Inflammatory macrophage treated with lipopolysaccharide for 4 hours (primary cell): ENCODE measurements at regions not wholly inside any gene's neighbourhood (a gene's known extent, or its start where the extent isn't known, plus 50 kb on each side); places are given as distances from the start of the nearest gene placed in this dataset.
"Not testable (repeated sequence)": the region's sequence is repeated elsewhere in the genome, so short reads cannot be mapped to it uniquely, and the experiment has no call there.

Source experiments
- DNase-seq: peaks from one replicate; pipeline ENCODE4 v3.0.0-alpha.2; 2020

DNA sequence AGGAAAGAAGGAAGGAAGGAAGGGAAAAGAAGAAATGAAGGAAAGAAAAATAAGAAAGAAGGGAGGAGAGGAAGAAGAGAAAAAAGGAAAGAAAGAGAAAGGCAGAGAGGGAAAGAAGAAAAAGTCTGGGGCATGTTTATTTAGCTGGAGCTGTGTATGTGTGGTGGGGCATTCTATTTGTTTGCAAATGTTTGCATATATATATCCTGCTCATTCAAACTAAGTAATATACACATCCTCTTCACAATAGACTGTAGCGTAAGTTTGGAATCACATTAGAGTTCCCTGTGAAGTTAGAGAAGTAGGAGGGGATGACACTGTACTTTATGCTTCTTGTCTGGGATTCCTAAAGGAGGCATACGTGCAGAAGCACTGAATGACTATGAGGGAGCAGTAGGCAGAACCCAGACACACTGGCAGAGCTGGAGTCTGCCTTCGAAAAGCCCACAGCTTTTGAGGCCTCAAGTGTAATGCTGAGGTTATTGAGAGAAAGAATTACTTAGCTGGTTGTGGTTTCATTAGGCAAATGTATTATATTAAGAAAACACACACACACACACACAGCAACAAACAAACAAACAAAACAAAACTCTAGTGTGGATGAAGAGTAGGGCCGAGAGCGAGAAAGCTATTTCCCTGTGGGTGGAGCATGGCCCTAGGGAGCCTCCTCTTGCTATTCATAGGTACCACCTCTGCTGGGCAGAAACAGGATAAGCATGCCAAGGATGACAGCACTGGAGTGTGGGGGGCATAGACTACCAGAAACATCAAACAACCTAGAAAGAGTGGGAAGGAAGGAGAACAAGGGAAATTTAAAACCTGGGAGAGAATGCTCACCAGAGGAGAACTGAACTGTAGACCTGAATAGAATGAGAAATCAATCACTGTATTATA, 905.1 kb upstream of the NXPH2 start:
- no peak for DNase-seq

DNA sequence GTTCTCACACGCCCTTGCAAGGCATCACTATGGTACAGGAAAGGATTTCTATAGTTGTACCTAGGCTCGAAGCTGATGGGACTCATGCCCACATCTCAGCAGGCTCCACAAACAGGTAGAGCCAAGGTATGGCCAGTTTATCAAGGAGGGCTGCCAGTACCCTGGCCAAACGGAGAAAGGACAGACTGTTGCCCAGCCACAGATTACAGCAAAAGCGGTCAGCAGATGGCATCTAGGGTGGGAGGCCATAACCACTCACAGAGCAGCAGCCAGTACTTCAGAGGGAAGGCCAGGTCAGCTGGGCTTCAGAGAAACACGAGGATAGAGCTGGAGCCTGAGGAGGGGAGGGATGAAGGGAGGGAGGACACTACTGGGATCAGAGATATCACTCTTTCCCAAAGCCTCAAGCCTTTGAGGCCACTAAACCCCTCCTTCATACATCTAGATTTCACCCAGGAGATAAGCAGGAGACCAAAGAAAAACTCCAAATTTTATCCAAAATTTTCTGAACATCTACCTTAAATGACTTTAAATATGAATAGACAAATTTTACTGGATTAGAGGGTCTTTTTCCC, 904.2 kb upstream of the NXPH2 start:
- no peak for DNase-seq

DNA sequence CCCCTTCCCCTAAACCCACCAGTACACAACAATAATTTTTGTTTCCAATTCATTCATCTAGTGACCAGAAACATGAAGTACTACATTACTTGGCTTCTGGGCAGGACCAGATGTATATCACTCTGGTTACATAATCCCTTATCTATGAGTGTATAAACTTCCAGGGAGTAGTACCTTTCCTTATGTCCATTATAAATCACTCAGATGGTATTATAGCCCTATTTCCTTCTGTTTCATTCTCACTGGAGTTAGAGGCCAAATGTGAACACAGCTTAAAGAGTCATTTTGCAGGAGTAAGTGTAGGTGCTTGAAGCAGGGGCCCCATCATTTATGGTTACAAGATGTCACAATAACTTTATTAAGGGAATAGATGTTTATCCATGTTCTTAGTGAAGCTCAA, 894.4 kb upstream of the NXPH2 start:
- DNase-seq = no peak

DNA sequence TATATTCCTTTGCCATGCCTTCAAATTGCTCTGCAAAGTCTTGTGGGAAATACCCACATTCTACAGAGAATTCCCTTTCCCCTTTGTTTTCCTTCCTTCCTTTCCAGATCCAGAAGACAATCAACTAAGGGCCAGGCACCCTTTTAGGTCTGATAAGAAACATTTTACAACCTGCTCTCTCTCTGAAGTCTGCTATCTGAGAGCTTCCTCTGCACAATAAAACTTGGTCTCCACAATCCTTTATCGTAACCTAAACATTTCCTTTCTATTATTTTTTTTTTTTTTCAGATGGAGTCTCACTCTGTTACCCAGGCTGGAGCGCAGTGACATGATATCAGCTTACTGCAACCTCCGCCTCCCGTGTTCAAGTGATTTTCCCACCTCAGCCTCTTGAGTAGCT, 893.3 kb upstream of the NXPH2 start:
- DNase-seq = not testable (repeated sequence)

DNA sequence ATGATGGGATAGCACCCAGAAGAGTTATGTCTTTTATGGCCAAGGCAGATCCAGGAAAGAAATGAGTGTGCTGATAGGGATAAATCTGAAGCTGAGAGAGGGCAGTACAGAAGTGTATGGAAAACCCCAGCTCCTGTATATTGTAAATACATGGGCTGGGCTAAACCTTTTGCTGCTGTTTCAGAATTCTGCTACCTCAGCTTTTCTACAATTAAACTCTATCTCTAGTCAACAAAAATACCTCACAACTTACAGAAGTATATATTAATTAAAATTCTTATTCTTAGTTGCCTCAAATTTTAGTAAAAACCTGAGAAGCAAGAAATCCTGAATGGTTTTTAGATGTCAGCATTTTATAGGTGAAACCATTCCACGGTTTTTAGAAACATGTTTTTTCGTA, 889.5 kb upstream of the NXPH2 start:
- no peak for DNase-seq

DNA sequence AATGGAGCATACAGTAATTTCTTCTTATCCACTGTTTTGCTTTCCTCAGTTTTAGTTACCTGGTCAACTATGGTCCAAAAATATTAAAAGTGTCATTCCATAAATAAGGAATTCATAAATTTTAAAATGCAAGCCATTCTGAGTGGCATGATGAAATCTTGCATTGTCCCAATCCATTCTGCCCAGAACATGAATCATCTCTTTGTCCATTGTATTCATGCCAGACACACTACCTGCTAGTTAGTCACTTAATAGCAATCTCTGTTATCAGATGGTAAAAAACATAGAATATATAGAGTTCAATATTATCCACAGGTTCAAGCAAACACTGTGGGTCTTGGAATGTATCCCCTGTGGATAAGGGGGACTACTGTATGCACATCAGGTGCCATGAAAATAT, 872.2 kb upstream of the NXPH2 start:
- DNase-seq = no peak

DNA sequence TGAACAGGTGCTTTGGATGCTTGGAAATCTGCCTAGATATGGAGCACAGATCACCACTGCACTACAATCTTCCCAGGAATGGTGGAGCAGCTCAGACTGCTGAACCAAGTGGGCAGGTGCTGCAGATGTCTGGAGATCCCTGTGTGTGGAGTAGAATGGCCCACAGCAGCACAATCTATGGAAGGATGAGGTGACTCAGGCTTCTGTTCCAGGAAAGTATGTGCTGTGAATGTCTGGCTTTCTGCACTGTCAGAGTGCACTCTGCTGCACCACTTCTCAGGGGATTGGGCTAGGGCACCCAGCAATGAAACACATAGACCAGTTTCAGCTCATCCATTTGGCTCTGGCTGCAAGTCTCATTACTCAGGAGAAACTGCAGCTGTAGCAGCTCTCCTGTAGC, 865.4 kb upstream of the NXPH2 start:
- DNase-seq = no peak

DNA sequence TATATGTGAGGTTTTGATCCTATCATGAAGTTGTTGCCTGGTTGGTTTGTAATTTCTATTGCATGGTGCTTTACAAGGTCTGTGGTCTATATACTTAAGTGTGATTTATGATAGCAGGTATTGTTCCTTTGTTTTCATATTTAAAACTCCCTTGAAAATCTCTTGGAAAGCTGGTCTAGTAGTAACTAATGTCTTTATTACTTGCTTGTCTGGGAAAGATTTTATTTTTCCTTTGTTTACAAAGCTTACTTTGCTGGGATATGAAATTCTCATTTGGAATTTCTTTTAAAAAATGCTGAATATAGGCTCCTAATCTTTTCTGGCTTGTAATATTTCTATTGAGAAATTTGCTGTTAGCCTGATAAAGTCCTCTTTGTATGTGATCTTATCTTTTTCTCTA, 862.9 kb upstream of the NXPH2 start:
- DNase-seq = no peak

DNA sequence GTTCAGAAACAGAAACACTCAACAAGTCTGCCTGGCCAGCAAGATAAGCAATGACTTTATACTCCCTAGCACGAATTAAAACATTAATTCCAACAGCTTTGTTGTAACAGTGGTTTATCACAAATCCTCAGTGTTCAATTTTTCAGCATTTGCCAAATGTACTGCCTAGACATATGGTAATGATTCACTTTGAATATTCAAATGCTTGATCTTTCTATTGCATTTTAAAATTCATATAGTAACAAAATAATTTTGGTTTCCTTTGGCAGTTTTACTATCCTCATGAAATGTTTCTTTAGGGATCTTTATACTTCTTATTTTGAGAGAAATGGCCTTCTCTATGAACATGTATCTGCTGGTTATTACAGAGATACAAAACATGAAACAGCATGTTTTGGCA, 851.8 kb upstream of the NXPH2 start:
- no peak for DNase-seq

DNA sequence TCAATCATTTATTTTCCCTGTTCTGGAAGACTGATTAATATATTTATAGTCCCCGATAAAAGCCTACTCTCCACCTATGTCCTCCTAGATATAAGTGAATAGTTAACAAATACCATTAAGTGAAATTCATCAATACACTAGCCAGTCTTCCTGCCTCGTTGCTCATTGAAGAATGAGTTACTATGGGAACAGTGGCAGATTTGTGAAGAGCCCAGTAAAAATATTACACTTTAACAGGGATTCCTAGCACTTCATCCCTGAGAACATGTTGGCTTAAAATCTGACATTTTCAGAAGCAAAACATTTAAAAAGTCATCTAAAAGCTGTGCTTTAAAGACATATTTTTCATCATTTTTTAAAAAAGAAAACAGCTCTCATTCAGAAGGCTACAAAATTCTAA, 848.7 kb upstream of the NXPH2 start:
- DNase-seq = no peak

DNA sequence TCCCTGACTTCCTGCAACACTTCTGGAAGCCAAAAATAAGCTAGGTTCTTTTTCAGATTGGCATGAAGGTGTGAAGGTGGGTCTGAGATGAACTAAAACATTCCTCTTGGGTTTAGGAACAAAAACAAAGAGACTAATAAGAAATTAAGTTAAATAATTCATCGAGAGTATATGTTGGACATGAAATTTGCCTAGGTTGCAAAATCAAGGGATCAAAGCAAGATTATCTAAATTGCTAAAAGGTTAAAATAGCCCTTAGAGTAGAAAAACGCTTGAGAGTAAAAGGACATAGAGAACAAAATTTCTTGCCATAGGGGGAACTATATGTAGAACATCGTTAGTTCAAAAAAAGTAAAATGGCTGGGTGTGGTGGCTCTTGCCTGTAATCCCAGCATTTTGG, 845.9 kb upstream of the NXPH2 start:
- no peak for DNase-seq

DNA sequence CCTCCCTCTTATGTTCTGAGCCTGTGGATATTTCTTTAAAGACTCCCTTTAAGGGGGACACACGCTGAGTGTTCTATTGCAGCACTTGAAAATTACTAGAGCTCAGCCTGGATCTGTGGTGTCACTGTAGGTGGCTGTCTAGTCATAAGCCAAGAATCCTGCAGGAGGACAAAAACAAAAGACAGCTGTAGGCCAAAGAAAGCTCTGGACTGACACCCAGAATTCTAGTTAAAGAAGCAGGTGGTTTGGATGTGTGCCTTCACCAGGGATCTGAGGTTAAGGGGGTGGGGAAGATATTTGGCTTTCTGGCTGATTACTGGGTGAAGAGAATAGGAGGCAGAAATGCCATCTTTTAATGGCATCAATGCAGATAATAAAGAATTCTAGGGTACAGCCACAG, 842.5 kb upstream of the NXPH2 start:
- DNase-seq = no peak

DNA sequence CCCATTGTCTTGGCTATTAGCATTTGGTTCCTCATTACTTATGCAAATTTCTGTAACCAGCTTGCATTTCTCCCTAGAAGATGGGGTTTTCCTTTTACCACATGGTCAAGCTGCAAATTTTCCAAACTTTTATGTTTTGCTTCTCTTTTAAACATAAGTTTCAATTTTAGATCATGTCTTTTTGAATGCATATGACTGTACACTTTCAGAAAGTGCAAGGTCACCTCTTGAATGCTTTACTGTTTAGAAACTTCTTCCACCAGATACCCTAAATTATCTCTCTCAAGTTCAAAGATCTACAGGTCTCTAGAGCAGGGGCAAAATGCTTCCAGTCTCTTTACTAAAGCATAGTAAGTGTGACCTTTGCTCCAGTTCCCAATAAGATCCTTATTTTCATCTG, 837.6 kb upstream of the NXPH2 start:
- DNase-seq = no peak

DNA sequence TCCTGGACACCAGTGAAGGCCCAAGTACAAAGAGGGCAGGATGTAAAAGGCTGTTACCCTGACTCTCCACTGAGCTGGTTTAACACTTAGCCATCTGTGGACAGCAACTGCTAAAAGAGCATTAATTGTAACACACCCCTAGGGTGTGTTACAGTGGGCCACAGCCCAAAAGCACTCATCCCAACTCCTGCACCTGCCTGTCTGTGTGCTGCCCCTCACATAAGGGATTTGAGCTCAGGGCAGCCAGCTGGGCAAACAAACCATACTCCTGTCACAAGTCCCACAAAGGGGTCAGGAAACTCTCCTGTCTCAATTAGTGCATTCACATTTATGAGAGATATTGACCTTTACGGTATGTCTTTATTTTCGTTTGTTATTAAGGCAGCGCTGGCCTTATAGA, 833.1 kb upstream of the NXPH2 start:
- DNase-seq = no peak

DNA sequence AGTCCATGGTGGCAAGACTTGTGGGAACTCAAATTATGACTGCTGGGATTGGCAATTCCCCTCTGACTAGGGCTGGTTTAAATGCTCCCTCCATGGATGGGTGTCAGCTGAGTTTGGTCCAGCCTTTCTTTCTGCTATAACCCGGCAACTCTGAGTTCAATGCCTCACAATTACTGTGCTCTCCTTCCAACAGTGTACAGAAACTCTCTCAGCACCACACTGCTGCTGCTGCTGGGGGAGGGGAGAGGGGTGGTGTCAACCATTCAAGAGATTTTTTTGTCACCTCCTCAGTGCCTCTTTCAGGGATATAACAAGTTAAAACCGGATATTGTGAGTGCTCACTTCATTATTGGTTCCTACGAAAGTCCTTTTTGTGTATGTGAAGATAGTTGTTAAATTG, 830.3 kb upstream of the NXPH2 start:
- no peak for DNase-seq

DNA sequence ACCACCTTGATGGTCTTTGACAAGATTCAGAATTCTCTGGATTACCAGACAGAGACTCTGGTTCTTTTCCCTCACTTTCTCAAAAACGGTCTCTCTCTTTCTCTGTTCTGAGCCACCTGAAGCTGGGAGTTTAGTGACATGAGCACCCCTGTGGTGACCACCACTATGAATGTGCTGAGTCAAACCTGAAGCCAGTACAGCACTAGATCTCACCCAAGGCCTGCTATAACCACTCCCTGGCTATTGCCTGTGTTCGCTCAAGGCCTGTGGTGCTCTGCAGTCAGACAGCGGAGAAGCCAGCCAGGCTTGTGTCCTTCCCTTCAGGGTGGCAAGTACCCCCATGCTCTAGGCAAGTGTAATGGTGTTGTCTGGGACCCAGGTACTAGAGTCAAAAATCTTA, 828.9 kb upstream of the NXPH2 start:
- DNase-seq = no peak

DNA sequence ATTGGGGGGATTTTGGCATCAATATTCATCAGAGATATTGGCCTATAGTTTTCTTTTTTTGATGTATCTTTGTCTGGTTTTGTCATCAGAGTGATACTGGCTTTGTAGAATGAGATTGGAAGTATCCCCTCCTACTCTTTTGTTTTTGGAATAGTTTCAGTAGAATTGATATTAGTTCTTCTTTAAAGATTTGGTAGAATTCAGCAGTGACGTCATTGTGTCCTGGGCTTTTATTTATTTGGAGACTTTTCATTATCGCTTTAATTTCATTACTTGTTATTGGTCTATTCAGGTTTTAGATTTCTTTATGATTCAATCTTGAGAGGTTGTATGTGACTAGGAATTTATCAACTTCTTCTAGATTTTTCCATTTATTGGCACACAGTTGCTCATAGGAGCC, 825.5 kb upstream of the NXPH2 start:
- no peak for DNase-seq

DNA sequence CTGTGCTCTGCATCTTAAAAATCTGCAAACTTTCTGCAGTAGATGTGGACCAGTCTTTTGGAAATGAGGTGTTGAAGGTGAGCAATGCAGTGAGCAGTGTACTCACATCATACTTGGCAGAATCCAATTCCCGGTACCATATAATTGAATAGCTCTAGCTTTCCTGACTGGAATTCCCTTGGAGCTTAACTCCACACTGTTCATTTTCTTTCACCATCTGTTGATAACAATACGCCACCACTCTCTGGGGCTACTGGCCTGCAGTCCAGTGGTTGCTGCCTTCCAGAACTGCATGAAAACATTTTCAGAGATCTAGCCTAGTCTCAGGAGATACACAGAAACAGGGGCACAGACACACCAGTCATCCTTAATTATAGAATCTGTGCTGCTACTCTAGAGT, 820.0 kb upstream of the NXPH2 start:
- DNase-seq = no peak

DNA sequence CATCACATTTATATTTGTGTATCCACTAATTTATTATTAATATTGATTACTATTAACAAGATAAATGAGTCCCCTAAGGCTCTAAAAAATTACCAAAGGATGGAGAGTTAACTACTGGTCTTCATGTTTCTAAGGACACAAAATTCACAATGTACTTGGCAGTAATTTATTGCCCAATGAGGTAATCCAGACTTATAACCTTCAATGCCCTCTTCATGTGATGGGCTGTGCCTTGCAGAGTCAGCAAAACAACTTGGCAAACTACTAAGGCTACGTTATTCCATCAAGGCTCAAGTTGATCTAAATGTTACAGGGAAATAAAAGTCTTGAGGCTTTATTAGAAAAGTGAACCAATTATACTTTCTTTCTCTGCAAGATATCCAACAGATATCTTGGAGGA, 804.9 kb upstream of the NXPH2 start:
- DNase-seq = no peak

DNA sequence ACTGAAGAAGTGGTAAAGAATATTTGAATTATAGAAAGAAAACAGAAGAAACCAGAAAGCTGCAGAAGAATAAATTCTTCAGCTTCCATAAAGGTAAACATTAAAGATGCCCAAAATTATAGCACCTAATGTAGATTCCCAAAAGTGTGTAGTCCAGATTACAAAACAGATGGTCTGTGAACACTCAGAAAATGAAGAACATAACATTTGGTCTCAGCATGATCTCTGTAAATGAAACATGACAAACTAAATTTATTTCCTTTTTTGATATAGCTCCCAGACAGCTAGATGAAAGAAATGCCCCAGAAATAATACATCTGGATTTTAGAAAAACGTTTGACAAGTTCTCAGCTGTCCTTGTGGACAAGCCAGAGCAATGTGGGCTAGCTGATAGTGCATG, 794.2 kb upstream of the NXPH2 start:
- DNase-seq = no peak

DNA sequence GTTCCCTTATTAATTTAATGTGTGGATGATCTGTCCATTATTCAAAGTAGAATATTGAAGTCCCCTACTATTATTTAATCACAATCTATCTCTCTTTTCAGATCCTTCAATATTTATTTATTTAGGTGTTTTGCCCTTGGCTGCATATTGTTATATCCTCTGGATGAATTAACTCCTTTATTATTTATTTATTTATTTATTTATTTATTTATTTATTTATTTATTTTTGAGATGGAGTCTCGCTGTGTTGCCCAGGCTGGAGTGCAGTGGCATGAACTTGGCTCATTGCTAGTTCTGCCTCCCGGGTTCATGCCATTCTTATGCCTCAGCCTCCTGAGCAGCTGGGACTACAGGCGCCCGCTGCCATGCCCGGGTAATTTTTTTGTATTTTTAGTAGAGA, 776.6 kb upstream of the NXPH2 start:
- no peak for DNase-seq

DNA sequence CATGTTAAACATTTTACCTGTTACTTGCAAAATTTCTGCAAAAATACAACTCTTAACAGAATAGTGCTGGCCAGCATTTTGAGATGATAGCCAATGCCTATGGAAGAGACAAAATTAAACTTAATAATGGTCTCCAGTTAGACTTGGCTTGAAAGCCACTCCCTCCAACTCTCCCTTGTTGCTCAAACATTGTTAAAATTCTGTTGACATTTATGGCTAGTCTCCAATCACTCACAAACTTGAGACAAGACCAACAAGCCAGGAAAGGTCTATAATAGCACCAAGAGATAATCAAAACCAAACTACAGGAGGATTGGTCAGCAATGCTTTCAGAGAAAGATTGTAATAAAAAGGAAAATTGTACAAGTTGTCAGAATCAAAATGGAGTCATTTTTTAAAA, 770.7 kb upstream of the NXPH2 start:
- DNase-seq = no peak

DNA sequence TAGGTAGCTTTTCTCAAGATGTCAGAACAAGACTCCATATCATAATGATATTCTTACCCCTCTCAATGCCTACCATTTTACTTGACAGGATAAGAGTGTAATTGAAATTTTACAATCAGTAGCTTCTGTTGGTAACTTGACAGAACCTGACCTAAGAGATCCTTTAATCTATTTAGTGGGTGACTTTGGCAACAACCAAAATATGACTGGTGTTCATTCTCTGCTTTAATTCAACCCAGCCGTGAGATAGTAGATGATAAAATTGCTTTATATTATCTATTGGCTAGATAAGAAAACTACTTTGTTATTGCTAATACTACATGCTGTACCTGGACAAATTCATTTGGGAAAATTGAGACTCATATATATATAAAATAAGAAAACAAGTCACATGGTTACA, 770.2 kb upstream of the NXPH2 start:
- DNase-seq = no peak

DNA sequence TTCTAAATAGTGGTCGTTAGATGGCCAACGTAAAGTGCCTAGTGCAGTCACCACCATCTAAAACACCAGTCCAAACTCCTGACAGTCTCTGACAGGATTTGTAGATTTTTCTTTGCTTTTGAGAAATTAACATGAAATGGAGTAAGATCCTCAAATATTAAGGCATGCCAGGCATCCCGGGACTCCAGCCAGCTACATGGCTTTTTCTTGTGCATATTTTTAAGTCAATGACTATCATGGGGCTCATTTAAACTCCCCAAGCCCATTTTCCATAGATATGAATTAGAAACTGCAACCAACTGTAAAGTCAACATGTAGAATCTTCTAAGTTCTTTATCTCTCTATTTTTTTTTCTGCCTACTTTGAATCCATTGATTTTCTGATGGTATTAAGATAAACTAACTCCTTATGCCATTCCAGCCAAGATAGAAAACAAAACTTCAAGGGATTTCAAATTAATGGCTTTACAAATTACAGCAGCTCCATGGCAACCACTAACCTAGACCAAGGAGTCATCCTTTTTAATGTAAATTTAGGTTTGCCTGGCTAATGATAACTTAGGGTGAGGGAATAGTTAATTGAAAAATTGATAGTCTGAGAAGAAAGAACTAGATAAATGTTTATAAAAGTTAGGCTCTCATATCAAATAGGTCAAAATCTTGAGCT, 764.1 kb upstream of the NXPH2 start:
- DNase-seq = no peak
